Sigmoid colon (tissue), 6 donors: ENCODE measurements at regions not wholly inside any gene's neighbourhood (a gene's known extent, or its start where the extent isn't known, plus 50 kb on each side); places are given as distances from the start of the nearest gene placed in this dataset.
"Not testable (repeated sequence)": the region's sequence is repeated elsewhere in the genome, so short reads cannot be mapped to it uniquely, and the experiment has no call there.

Experiments used
- DNase-seq: peaks from one replicate; pipeline ENCODE4 v3.0.0-alpha.2; 2019
- H3K27ac ChIP-seq, 4 donors: fragments of 200-600 bp; sonication (generic); one replicate each; pipeline ENCODE4 v1.5.1; 2016 to 2019; ENCODE audit warnings: mild to moderate bottlenecking in 1 of 4
- H3K27me3 ChIP-seq, 3 donors: fragments of 200-600 bp; sonication (generic); one replicate each; pipeline ENCODE4 v1.5.1; 2019; ENCODE audit warnings: mild to moderate bottlenecking in 1 of 3
- H3K36me3 ChIP-seq, 4 donors: fragments of 200-600 bp; sonication (generic); one replicate each; pipeline ENCODE4 v1.5.1; 2016 to 2019
- H3K4me1 ChIP-seq, 4 donors: fragments of 200-600 bp; sonication (generic); one replicate each; pipeline ENCODE4 v1.5.1; 2017 to 2019
- H3K4me3 ChIP-seq, 4 donors: fragments of 200-600 bp; sonication (generic); one replicate each; pipeline ENCODE4 v1.5.1; 2017 to 2019; ENCODE audit warnings: mild to moderate bottlenecking in 2 of 4, moderate library complexity in 1 of 4
- H3K9me3 ChIP-seq, 4 donors: fragments of 200-600 bp in 3 of 4; sonication (generic) in 3 of 4; one replicate each; pipeline versions ENCODE4 v1.5.1 to v1.6.1; 2013 to 2019
- EP300 ChIP-seq, 4 donors: sonication (generic); formaldehyde crosslinking; IDR thresholded peaks; one replicate each; pipeline ENCODE4 v1.6.1; 2017; ENCODE audit warnings: antibody characterized with exemption in 4 of 4
- POLR2A ChIP-seq, 2 donors: fragments of 450-650 bp; IDR thresholded peaks; one replicate each; pipeline ENCODE4 v1.6.1; 2016; ENCODE audit warnings: antibody characterized with exemption in 2 of 2, mild to moderate bottlenecking in 2 of 2, moderate library complexity in 2 of 2
- POLR2AphosphoS5 ChIP-seq, 4 donors: sonication (generic); formaldehyde crosslinking; IDR thresholded peaks; one replicate each; pipeline ENCODE4 v1.6.1; 2017; ENCODE audit warnings: antibody characterized with exemption in 4 of 4
- WGBS, 2 donors: extraction: QIAGEN DNeasy Blood & Tissue Kit; methylation state at CpG; one replicate each; pipeline ENCODE4 v1.1.7; 2013; 5-methylcytosine and 5-hydroxymethylcytosine counted together
- intact Hi-C: fragments of 100-400 bp; cut with DNase I; formaldehyde crosslinking; loops from one replicate; pipeline ENCODE4 v1.15.1; 2023
- TF ChIP-seq, protein P1 (sequence below), 4 experiments: fragments of 450-650 bp in 3 of 4; fragments of 200-600 bp in 1 of 4; IDR thresholded peaks; one replicate each; pipeline ENCODE4 v1.5.1; 2016 to 2019; ENCODE audit warnings: antibody characterized with exemption in 4 of 4, mild to moderate bottlenecking in 3 of 4, moderate library complexity in 2 of 4
- donor health status: healthy with polysubstance abuse.
- donor health status: healthy.

- H3K4me3 ChIP-seq, result no peak overlapping the region
- intact Hi-C loops, result no loop called here
- WGBS, 2 donors, result 89 to 91% methylated on average over 4 of the region's 4 CpGs
- H3K27me3 ChIP-seq, result no peaks in the 10 kb centered on the region
- H3K9me3 ChIP-seq, result peaks cover 0 to under 1% (median 0%) of the 10 kb centered on the region in 4 donors
- no peak for DNase-seq
- H3K4me1 ChIP-seq, result no peaks in the 10 kb centered on the region
- TF ChIP-seq POLR2AphosphoS5 (IDR thresholded peaks at IDR 0.05) (no peak), POLR2A (IDR thresholded peaks at IDR 0.05) (no peak), EP300 (IDR thresholded peaks at IDR 0.05) (no peak)
- TF ChIP-seq, protein P1, sequence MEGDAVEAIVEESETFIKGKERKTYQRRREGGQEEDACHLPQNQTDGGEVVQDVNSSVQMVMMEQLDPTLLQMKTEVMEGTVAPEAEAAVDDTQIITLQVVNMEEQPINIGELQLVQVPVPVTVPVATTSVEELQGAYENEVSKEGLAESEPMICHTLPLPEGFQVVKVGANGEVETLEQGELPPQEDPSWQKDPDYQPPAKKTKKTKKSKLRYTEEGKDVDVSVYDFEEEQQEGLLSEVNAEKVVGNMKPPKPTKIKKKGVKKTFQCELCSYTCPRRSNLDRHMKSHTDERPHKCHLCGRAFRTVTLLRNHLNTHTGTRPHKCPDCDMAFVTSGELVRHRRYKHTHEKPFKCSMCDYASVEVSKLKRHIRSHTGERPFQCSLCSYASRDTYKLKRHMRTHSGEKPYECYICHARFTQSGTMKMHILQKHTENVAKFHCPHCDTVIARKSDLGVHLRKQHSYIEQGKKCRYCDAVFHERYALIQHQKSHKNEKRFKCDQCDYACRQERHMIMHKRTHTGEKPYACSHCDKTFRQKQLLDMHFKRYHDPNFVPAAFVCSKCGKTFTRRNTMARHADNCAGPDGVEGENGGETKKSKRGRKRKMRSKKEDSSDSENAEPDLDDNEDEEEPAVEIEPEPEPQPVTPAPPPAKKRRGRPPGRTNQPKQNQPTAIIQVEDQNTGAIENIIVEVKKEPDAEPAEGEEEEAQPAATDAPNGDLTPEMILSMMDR (IDR thresholded peaks at IDR 0.05), result no peak
- no peak overlapping the region for H3K27ac ChIP-seq
- no peaks in the 10 kb centered on the region for H3K36me3 ChIP-seq
Measured at GRCh38 chr12:7591531-7591930, 74.2 kb downstream of the APOBEC1 start.

DNA sequence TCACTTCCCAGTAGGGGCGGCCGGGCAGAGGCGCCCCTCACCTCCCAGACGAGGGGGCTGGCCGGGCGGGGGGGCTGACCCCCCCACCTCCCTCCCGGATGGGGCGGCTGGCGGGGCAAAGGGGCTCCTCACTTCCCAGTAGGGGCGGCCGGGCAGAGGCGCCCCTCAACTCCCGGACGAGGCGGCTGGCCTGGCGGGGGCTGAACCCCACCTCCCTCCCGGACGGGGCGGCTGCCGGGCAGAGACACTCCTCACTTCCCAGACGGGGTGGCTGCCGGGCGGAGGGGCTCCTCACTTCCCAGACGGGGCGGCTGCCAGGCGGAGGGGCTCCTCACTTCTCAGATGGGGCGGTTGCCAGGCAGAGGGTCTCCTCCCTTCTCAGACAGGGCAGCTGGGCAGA is 75.6 kb downstream of the APOBEC1 start:
- intact Hi-C loops, H3K27ac ChIP-seq, H3K4me1 ChIP-seq, H3K36me3 ChIP-seq, H3K4me3 ChIP-seq, DNase-seq, H3K27me3 ChIP-seq, H3K9me3 ChIP-seq: not testable (repeated sequence)
- 97% methylated on average over 27 of the region's 27 CpGs for WGBS, 2 donors

DNA sequence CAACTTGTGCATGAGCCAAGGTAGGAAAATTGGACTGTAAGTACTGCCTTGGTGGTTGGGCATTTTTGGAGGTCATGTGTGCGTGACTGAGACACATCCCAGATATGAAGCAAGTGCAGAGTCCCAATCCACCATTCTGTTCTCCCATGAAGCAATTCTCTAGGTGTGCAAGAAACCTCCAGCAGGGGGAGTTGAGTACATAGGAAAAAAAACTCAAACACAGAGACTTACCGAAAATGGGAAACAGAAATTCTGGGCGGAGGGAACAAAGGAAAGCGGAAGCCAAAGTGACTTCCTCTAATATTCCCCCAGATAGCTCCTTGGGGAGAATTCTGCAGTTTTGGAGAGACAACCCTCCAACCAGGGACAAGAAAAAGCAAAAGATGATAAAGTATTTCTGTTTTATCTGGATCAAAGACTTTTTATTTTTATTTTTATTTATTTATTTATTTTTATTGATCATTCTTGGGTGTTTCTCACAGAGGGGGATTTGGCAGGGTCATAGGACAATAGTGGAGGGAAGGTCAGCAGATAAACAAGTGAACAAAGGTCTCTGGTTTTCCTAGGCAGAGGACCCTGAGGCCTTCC is 76.9 kb downstream of the APOBEC1 start:
- 51 to 67% methylated on average over 4 of the region's 4 CpGs for WGBS, 2 donors
- not testable (repeated sequence) for H3K4me1 ChIP-seq, H3K27ac ChIP-seq, H3K36me3 ChIP-seq, H3K9me3 ChIP-seq, H3K27me3 ChIP-seq, DNase-seq, H3K4me3 ChIP-seq
- intact Hi-C loops, result loop anchor here (2.0 kb wide), 1 partner anchor 50 kb away; no protein-coding TSS in a partner anchor
- TF ChIP-seq, protein P1 (IDR thresholded peaks at IDR 0.05), result peak in 1 of 4 experiments; percentile 34

GRCh38 chr12:7584137-7584536 is 80.6 kb upstream of the CD163 start:
- H3K27ac ChIP-seq, H3K9me3 ChIP-seq, H3K4me1 ChIP-seq, intact Hi-C loops, H3K27me3 ChIP-seq, H3K36me3 ChIP-seq, H3K4me3 ChIP-seq, DNase-seq: not testable (repeated sequence)
- 81 to 94% methylated on average over 1 of the region's 1 CpG for WGBS, 2 donors

DNA sequence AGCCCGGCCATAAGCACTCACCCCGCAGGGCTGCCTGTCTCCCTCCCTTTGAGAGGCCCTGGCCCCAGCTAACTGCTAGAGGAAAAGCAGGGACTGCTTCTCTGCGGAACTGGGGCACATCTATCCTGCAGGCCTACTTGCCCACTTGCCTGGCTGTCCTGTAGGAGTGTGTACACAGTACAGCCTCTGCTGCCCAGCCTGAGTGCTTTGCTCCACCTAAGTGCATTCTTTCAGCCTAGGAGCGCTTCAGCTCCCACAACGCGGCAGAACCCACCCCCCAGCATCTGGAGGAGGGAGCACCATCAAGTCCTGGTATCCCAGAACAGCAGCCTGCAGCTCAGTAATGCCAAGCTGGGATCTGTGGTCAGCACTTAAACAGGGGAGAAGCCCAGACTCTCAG is 79.9 kb upstream of the CD163 start:
- no peak overlapping the region for H3K4me3 ChIP-seq
- H3K27me3 ChIP-seq, result no peaks in the 10 kb centered on the region
- no peak overlapping the region for H3K27ac ChIP-seq
- no peak for TF ChIP-seq EP300 (IDR thresholded peaks at IDR 0.05)
- TF ChIP-seq, protein P1 (IDR thresholded peaks at IDR 0.05), result no peak
- no peak for TF ChIP-seq POLR2AphosphoS5 (IDR thresholded peaks at IDR 0.05)
- WGBS, 2 donors, result 79% methylated on average over 6 of the region's 6 CpGs
- no peaks in the 10 kb centered on the region for H3K36me3 ChIP-seq
- intact Hi-C loops, result no loop called here
- no peak for DNase-seq
- peaks cover 0 to 7% (median 0%) of the 10 kb centered on the region in 4 donors for H3K9me3 ChIP-seq
- no peaks in the 10 kb centered on the region for H3K4me1 ChIP-seq

DNA sequence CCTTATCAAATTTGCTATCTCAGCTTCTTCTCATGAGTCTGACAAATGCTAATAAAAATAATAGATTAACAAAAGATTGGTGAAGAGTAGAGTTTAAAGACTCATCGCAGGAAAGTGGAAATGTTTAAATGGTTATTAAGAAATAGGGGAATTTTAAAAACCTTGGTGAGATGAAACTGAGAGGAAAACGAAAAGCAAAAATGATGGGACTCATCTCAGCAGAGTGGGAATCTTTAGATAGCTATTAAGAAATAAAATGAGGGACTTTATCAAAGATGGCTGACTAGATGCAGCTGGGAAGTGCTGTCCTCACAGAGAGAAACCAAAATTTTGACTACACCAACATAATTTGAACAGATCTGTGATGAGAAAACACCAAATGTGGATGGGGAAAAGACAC is 79.2 kb upstream of the CD163 start:
- 80 to 85% methylated on average over 2 of the region's 2 CpGs for WGBS, 2 donors
- intact Hi-C loops, result no loop called here

More for the DNA sequence above, 79.2 kb upstream of the CD163 start:
- H3K27ac ChIP-seq, result no peak overlapping the region
- TF ChIP-seq, protein P1 (IDR thresholded peaks at IDR 0.05), result no peak
- TF ChIP-seq POLR2A (IDR thresholded peaks at IDR 0.05) (no peak), POLR2AphosphoS5 (IDR thresholded peaks at IDR 0.05) (no peak), EP300 (IDR thresholded peaks at IDR 0.05) (no peak)
- peaks cover 0 to 7% (median 0%) of the 10 kb centered on the region in 4 donors for H3K9me3 ChIP-seq
- H3K27me3 ChIP-seq, result no peaks in the 10 kb centered on the region
- H3K4me3 ChIP-seq, result no peak overlapping the region
- H3K4me1 ChIP-seq, result no peaks in the 10 kb centered on the region
- H3K36me3 ChIP-seq, result no peaks in the 10 kb centered on the region
- no peak for DNase-seq
